ENCODE measurements at regions not wholly inside any gene's neighbourhood (a gene's known extent, or its start where the extent isn't known, plus 50 kb on each side); places are given as distances from the start of the nearest gene placed in this dataset.

DNA sequence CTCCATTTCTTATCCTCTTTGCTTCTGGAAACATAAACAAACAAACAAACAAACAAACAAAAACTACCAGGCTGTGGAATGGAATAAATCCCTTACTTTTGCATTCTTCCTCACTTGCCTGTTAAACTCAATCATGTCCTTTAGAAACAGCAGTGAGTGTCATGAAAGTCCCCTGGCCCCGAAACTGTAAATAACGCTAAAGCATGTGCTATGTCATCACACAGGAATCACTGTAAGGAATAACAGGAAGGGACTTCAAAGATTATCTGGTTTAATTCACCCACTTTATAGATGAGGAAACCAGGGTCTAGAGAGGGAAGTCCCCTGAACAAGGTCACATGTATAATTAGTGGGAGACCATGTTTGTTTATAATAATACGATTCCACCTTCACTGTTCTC, 159.4 kb upstream of the MEOX2 start:
- no peaks in the 10 kb centered on the region for H3K9me3 ChIP-seq
- H3K36me3 ChIP-seq = no peaks in the 10 kb centered on the region
- no peak overlapping the region for H3K4me3 ChIP-seq
- TF ChIP-seq, protein P1, sequence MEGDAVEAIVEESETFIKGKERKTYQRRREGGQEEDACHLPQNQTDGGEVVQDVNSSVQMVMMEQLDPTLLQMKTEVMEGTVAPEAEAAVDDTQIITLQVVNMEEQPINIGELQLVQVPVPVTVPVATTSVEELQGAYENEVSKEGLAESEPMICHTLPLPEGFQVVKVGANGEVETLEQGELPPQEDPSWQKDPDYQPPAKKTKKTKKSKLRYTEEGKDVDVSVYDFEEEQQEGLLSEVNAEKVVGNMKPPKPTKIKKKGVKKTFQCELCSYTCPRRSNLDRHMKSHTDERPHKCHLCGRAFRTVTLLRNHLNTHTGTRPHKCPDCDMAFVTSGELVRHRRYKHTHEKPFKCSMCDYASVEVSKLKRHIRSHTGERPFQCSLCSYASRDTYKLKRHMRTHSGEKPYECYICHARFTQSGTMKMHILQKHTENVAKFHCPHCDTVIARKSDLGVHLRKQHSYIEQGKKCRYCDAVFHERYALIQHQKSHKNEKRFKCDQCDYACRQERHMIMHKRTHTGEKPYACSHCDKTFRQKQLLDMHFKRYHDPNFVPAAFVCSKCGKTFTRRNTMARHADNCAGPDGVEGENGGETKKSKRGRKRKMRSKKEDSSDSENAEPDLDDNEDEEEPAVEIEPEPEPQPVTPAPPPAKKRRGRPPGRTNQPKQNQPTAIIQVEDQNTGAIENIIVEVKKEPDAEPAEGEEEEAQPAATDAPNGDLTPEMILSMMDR (IDR thresholded peaks at IDR 0.05) = no peak
- no peak for TF ChIP-seq POLR2A (IDR thresholded peaks at IDR 0.05)
- ATAC-seq = no peak
- H3K4me1 ChIP-seq = peaks cover 0 to 5% (median 0%) of the 10 kb centered on the region in 12 donors
- intact Hi-C loops (cut with DNase I) = no loop called here
- no peak overlapping the region for H3K27ac ChIP-seq
- no peaks in the 10 kb centered on the region for H3K27me3 ChIP-seq
- 62 to 84% (median 76%) methylated on average over 3 of the region's 3 CpGs for WGBS, 4 donors
- no peak for DNase-seq

- Histone ChIP-seq H3K27me3 (no peaks in the 10 kb centered on the region), H3K9me3 (no peaks in the 10 kb centered on the region), H3K4me1 (peaks cover 0 to 8% (median 0%) of the 10 kb centered on the region in 12 donors), H3K4me3 (no peak overlapping the region), H3K36me3 (no peaks in the 10 kb centered on the region), H3K27ac (no peak overlapping the region)
- WGBS, 4 donors = 87 to 93% (median 90%) methylated on average over 2 of the region's 2 CpGs
- intact Hi-C loops (cut with DNase I) = no loop called here
- no peak for ATAC-seq
- DNase-seq = no peak
- TF ChIP-seq POLR2A (IDR thresholded peaks at IDR 0.05) = no peak
- TF ChIP-seq, protein P1 (IDR thresholded peaks at IDR 0.05) = no peak
These were observed 159.0 kb upstream of the MEOX2 start for GRCh38 chr7:15845461-15845860.

DNA sequence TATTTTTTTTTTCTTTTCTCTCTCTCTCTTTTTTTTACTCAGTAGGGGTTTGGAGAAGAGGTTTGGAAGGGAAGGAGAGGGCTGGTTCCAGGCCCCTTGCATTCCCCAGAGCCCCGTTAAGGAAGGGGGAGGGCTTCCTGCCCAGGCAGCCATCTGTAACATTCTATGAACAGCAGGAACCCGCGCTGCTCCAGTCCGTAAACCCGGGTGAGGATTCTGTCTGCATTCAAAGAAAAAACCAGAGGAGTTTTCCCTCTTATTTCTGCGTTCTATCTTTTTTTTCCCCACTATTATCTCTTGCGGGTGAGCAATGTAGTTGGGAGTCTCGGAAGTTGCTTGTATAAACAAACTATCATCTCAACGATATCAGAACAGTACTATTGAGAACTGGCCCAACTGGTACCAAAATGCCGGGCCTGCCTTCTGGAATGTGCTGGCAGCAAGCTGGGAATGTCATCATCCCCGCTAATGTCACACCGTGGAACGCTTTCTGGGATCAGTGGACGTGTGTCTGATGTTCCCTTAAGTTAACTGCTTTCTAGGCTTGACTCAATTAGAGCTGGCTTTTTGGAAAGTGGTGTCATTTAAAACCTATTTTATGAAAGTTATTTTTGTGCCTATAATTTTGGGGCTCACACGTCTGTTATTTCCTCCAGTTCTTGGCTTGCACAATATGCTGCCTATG, 153.1 kb upstream of the MEOX2 start:
- intact Hi-C loops (cut with DNase I) = loop anchor here in 8 of 10 donors (2.0 to 10.0 kb wide), 7 partner anchors 37 to 225 kb away; partner anchors contain the start of gene MEOX2 (in 4 of the 8)
- Histone ChIP-seq H3K36me3 (no peaks in the 10 kb centered on the region), H3K4me1 (peaks cover 0 to 37% (median 17%) of the 10 kb centered on the region in 12 donors), H3K27ac (peak overlapping the region; percentile 18 to 89 (median 79)), H3K9me3 (no peaks in the 10 kb centered on the region), H3K4me3 (peak overlapping the region in 11 of 12 donors; percentile 4 to 54 (median 42)), H3K27me3 (no peaks in the 10 kb centered on the region)
- ATAC-seq = peak; percentile 94 to 98 (median 96)
- WGBS, 4 donors = 11 to 24% (median 14%) methylated on average over 15 of the region's 15 CpGs
- TF ChIP-seq, protein P1 (IDR thresholded peaks at IDR 0.05) = no peak
- no peak for TF ChIP-seq POLR2A (IDR thresholded peaks at IDR 0.05)
- peak; percentile 69 to 84 (median 81) for DNase-seq

GRCh38 chr7:15838265-15838664, 151.8 kb upstream of the MEOX2 start:
- Histone ChIP-seq H3K4me1 (peaks cover 0 to 42% (median 19%) of the 10 kb centered on the region in 12 donors), H3K36me3 (no peaks in the 10 kb centered on the region), H3K9me3 (no peaks in the 10 kb centered on the region), H3K27me3 (no peaks in the 10 kb centered on the region), H3K4me3 (no peak overlapping the region), H3K27ac (peak overlapping the region in 7 of 12 donors; percentile 10 to 89 (median 77))
- 82 to 95% (median 86%) methylated on average over 2 of the region's 2 CpGs for WGBS, 4 donors
- DNase-seq (no peak), ATAC-seq (no peak)
- intact Hi-C loops (cut with DNase I) = loop anchor here in 8 of 10 donors (2.0 to 10.0 kb wide), 7 partner anchors 36 to 227 kb away; partner anchors contain the start of gene MEOX2 (in 4 of the 8)
- TF ChIP-seq, protein P1 (IDR thresholded peaks at IDR 0.05) = no peak
- no peak for TF ChIP-seq POLR2A (IDR thresholded peaks at IDR 0.05)
